Panc1 (cell line): ENCODE measurements at regions not wholly inside any gene's neighbourhood (a gene's known extent, or its start where the extent isn't known, plus 50 kb on each side); places are given as distances from the start of the nearest gene placed in this dataset.

Source experiments
- POLR2AphosphoS5 ChIP-seq: IDR thresholded peaks from 2 replicates; pipeline ENCODE4 v1.6.1; 2012; ENCODE audit warnings: mild to moderate bottlenecking, low read depth, low read length, moderate library complexity
- TCF7L2 ChIP-seq: IDR thresholded peaks from 2 replicates; pipeline ENCODE4 v1.6.1; 2011; ENCODE audit warnings: mild to moderate bottlenecking, low read depth, low read length, inconsistent platforms
- TF ChIP-seq, protein P1 (sequence below): fragments of 450-650 bp; IDR thresholded peaks from 2 replicates; pipeline ENCODE4 v1.5.1; 2017; ENCODE audit warnings: mild to moderate bottlenecking
- TF ChIP-seq, protein P2 (sequence below), 2 experiments: IDR thresholded peaks; 2 replicates each; pipeline ENCODE4 v1.6.1; 2011 to 2012; ENCODE audit warnings: low read depth in 2 of 2, control low read depth in 1 of 2, low read length in 1 of 2, mild to moderate bottlenecking in 1 of 2, moderate library complexity in 1 of 2; ENCODE audit not compliant: insufficient read depth in 1 of 2

GRCh38 chr4:130026185-130026584 lies 930.2 kb downstream of the C4orf33 start:
- TF ChIP-seq, protein P1, sequence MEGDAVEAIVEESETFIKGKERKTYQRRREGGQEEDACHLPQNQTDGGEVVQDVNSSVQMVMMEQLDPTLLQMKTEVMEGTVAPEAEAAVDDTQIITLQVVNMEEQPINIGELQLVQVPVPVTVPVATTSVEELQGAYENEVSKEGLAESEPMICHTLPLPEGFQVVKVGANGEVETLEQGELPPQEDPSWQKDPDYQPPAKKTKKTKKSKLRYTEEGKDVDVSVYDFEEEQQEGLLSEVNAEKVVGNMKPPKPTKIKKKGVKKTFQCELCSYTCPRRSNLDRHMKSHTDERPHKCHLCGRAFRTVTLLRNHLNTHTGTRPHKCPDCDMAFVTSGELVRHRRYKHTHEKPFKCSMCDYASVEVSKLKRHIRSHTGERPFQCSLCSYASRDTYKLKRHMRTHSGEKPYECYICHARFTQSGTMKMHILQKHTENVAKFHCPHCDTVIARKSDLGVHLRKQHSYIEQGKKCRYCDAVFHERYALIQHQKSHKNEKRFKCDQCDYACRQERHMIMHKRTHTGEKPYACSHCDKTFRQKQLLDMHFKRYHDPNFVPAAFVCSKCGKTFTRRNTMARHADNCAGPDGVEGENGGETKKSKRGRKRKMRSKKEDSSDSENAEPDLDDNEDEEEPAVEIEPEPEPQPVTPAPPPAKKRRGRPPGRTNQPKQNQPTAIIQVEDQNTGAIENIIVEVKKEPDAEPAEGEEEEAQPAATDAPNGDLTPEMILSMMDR = no peak
- TF ChIP-seq POLR2AphosphoS5 (no peak), TCF7L2 (no peak)
- TF ChIP-seq, protein P2, sequence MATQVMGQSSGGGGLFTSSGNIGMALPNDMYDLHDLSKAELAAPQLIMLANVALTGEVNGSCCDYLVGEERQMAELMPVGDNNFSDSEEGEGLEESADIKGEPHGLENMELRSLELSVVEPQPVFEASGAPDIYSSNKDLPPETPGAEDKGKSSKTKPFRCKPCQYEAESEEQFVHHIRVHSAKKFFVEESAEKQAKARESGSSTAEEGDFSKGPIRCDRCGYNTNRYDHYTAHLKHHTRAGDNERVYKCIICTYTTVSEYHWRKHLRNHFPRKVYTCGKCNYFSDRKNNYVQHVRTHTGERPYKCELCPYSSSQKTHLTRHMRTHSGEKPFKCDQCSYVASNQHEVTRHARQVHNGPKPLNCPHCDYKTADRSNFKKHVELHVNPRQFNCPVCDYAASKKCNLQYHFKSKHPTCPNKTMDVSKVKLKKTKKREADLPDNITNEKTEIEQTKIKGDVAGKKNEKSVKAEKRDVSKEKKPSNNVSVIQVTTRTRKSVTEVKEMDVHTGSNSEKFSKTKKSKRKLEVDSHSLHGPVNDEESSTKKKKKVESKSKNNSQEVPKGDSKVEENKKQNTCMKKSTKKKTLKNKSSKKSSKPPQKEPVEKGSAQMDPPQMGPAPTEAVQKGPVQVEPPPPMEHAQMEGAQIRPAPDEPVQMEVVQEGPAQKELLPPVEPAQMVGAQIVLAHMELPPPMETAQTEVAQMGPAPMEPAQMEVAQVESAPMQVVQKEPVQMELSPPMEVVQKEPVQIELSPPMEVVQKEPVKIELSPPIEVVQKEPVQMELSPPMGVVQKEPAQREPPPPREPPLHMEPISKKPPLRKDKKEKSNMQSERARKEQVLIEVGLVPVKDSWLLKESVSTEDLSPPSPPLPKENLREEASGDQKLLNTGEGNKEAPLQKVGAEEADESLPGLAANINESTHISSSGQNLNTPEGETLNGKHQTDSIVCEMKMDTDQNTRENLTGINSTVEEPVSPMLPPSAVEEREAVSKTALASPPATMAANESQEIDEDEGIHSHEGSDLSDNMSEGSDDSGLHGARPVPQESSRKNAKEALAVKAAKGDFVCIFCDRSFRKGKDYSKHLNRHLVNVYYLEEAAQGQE (IDR thresholded peaks at IDR 0.05; ENCODE audit: insufficient read depth in 1 of 2, low read depth in 2 of 2, low read length in 1 of 2) = no peak
